OCI-LY7 (cell line): ENCODE measurements at regions not wholly inside any gene's neighbourhood (a gene's known extent, or its start where the extent isn't known, plus 50 kb on each side); places are given as distances from the start of the nearest gene placed in this dataset.

Experiments
- CTCF ChIP-seq: fragments of 200-600 bp; sonication (generic); conservative IDR thresholded peaks from 2 replicates; pipeline ENCODE4 v1.5.1; 2014; ENCODE audit warnings: mild to moderate bottlenecking, antibody characterized with exemption, low read length, moderate library complexity, mixed read lengths
- EZH2phosphoT487 ChIP-seq: fragments of 200-600 bp; sonication (generic); IDR thresholded peaks from 2 replicates; pipeline ENCODE4 v1.6.1; 2018; ENCODE audit warnings: low read depth, borderline replicate concordance, mild to moderate bottlenecking, mixed run types, antibody characterized with exemption, low read length, moderate library complexity, mixed read lengths

- no peak for TF ChIP-seq CTCF
- no peak for TF ChIP-seq EZH2phosphoT487
Measured at GRCh38 chr12:28604240-28604639, 414.0 kb downstream of the CCDC91 start.
